Tibial nerve (tissue), 4 donors: ENCODE measurements at regions not wholly inside any gene's neighbourhood (a gene's known extent, or its start where the extent isn't known, plus 50 kb on each side); places are given as distances from the start of the nearest gene placed in this dataset.
"Not testable (repeated sequence)": the region's sequence is repeated elsewhere in the genome, so short reads cannot be mapped to it uniquely, and the experiment has no call there.

Source experiments
- DNase-seq, 2 donors: peaks; one replicate each; pipeline ENCODE4 v3.0.0-alpha.2; 2019; ENCODE audit warnings: low spot score in 2 of 2
- H3K27ac ChIP-seq, 4 donors: fragments of 200-600 bp; sonication (generic) in 3 of 4; one replicate each; pipeline ENCODE4 v1.5.1; 2017 to 2019; ENCODE audit warnings: mild to moderate bottlenecking in 1 of 4
- H3K27me3 ChIP-seq, 2 donors: fragments of 200-600 bp; sonication (generic) in 1 of 2; one replicate each; pipeline versions ENCODE4 v1.5.1 to v1.6.0; 2017 to 2019
- H3K36me3 ChIP-seq, 3 donors: fragments of 200-600 bp; sonication (generic); one replicate each; pipeline ENCODE4 v1.5.1; 2018 to 2019
- H3K4me1 ChIP-seq, 4 donors: fragments of 200-600 bp; sonication (generic) in 3 of 4; one replicate each; pipeline ENCODE4 v1.5.1; 2017 to 2019
- H3K4me3 ChIP-seq, 4 donors: fragments of 200-600 bp; sonication (generic) in 3 of 4; one replicate each; pipeline ENCODE4 v1.5.1; 2017 to 2019; ENCODE audit warnings: mild to moderate bottlenecking in 1 of 4, moderate library complexity in 1 of 4
- H3K9me3 ChIP-seq, 4 donors: fragments of 200-600 bp; sonication (generic) in 3 of 4; one replicate each; pipeline ENCODE4 v1.5.1; 2017 to 2019
- EP300 ChIP-seq, 2 donors: sonication (generic); formaldehyde crosslinking; IDR thresholded peaks; one replicate each; pipeline ENCODE4 v1.6.1; 2017; ENCODE audit warnings: antibody characterized with exemption in 2 of 2, mild to moderate bottlenecking in 1 of 2
- POLR2A ChIP-seq, 2 donors: fragments of 450-650 bp; IDR thresholded peaks; one replicate each; pipeline ENCODE4 v1.6.1; 2017; ENCODE audit warnings: antibody characterized with exemption in 2 of 2, mild to moderate bottlenecking in 2 of 2, moderate library complexity in 2 of 2
- WGBS, 2 donors: methylation state at CpG; one replicate each; pipeline ENCODE4 v1.1.5; 2018; 5-methylcytosine and 5-hydroxymethylcytosine counted together
- TF ChIP-seq, protein P1 (sequence below), 5 experiments: fragments of 200-600 bp in 3 of 5; fragments of 450-650 bp in 2 of 5; sonication (generic) in 3 of 5; IDR thresholded peaks; one replicate each; pipeline ENCODE4 v1.5.1; 2016 to 2019; ENCODE audit warnings: antibody characterized with exemption in 5 of 5, mild to moderate bottlenecking in 3 of 5, moderate library complexity in 2 of 5

DNA sequence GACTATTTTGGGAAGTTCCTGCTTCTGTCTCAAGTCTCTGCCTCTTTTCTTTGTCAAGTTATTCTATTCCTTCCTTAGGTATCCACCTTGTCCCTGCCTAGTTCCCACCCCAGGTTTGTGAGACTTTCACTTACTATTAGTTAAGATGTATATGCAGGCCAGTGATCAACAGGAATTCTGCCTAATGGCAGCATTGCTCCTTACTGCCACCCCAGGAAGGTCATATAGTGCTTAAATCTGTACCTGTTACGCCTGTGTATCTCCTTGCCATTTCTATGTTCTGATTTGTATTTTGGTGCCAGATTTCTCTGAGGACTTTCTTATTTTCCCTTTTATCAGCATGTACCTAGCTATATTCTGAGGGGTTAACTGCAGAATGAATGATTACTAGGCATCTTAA is 746.0 kb upstream of the TMEFF2 start:
- DNase-seq = no peak
- TF ChIP-seq EP300 (IDR thresholded peaks at IDR 0.05) = no peak
- TF ChIP-seq, protein P1, sequence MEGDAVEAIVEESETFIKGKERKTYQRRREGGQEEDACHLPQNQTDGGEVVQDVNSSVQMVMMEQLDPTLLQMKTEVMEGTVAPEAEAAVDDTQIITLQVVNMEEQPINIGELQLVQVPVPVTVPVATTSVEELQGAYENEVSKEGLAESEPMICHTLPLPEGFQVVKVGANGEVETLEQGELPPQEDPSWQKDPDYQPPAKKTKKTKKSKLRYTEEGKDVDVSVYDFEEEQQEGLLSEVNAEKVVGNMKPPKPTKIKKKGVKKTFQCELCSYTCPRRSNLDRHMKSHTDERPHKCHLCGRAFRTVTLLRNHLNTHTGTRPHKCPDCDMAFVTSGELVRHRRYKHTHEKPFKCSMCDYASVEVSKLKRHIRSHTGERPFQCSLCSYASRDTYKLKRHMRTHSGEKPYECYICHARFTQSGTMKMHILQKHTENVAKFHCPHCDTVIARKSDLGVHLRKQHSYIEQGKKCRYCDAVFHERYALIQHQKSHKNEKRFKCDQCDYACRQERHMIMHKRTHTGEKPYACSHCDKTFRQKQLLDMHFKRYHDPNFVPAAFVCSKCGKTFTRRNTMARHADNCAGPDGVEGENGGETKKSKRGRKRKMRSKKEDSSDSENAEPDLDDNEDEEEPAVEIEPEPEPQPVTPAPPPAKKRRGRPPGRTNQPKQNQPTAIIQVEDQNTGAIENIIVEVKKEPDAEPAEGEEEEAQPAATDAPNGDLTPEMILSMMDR (IDR thresholded peaks at IDR 0.05) = no peak
- 86 to 89% methylated on average over 1 of the region's 1 CpG for WGBS, 2 donors

DNA sequence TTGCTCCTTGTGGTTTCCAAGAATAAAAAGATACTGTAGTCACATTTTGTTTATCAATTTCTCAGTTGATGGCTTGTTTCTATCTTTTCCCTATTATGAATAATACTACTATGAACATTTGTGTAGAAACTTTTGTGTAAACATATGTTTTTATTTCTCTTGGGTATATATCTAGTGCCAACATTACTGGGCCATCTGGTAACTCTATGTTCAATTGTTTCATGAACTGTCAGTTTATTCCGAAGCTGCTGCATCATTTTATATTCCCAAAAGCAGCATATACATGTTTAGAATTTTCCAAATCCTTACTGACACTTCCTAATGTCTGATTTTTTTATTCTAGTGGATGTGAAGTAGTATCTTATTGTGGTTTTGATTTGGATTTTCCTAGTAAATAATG is 737.6 kb upstream of the TMEFF2 start:
- H3K4me1 ChIP-seq = no peaks in the 10 kb centered on the region
- TF ChIP-seq, protein P1 (IDR thresholded peaks at IDR 0.05) = no peak
- TF ChIP-seq POLR2A (IDR thresholded peaks at IDR 0.05) (no peak), EP300 (IDR thresholded peaks at IDR 0.05) (no peak)
- peaks cover 0 to 3% (median 0%) of the 10 kb centered on the region in 4 donors for H3K9me3 ChIP-seq
- H3K27ac ChIP-seq = no peak overlapping the region
- no peaks in the 10 kb centered on the region for H3K27me3 ChIP-seq
- 49 to 51% methylated on average over 1 of the region's 1 CpG for WGBS, 2 donors
- H3K36me3 ChIP-seq = no peaks in the 10 kb centered on the region
- H3K4me3 ChIP-seq = no peak overlapping the region
- DNase-seq = no peak

More for the DNA sequence above, 746.0 kb upstream of the TMEFF2 start:
- Histone ChIP-seq H3K4me1 (no peaks in the 10 kb centered on the region), H3K36me3 (no peaks in the 10 kb centered on the region), H3K4me3 (no peak overlapping the region), H3K27ac (no peak overlapping the region), H3K9me3 (no peaks in the 10 kb centered on the region), H3K27me3 (no peaks in the 10 kb centered on the region)

DNA sequence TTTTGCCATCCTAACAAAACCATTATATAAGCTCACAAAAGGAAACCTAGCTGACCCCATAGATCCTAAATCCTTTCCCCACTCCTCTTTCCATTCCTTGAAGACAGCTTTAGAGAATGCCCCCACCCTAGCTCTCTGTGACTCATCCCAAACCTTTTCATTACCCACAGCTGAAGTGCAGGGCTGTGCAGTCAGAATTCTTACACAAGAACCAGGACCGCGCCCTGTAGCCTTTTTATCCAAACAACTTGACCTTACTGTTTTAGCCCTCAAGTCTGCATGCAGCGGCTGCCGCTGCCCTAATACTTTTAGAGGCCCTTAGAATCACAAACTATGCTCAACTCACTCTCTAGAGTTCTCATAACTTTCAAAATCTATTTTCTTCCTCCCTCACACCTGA is 726.9 kb upstream of the TMEFF2 start:
- 89% methylated on average over 4 of the region's 4 CpGs for WGBS, 2 donors
- H3K4me1 ChIP-seq, H3K27ac ChIP-seq: not testable (repeated sequence)

DNA sequence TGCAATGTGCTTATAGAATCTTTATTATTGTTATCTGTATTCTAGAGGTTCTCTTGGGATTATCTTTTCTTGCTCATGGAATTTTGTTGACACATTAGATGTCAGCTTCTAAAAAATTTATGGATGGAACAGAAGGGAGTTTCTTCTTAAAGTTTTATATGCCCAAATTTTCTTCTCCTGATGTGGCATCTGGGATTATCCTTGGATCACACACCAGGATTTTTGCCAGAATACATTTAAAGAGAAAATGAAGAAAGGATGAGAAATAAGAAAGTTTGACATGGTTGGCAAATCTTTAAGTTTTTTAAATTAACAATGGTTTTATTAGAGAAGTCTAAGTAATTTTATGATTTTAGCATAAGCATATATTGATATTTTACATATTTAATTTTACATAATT is 706.7 kb upstream of the TMEFF2 start:
- DNase-seq = no peak
- no peaks in the 10 kb centered on the region for H3K9me3 ChIP-seq
- no peaks in the 10 kb centered on the region for H3K4me1 ChIP-seq
- H3K27me3 ChIP-seq = no peaks in the 10 kb centered on the region
- TF ChIP-seq EP300 (IDR thresholded peaks at IDR 0.05) (no peak), POLR2A (IDR thresholded peaks at IDR 0.05) (no peak)
- TF ChIP-seq, protein P1 (IDR thresholded peaks at IDR 0.05) = no peak
- no peak overlapping the region for H3K27ac ChIP-seq
- no peak overlapping the region for H3K4me3 ChIP-seq
- H3K36me3 ChIP-seq = no peaks in the 10 kb centered on the region

More for the DNA sequence above, 726.9 kb upstream of the TMEFF2 start:
- DNase-seq, H3K36me3 ChIP-seq, H3K4me3 ChIP-seq, H3K27me3 ChIP-seq, H3K9me3 ChIP-seq: not testable (repeated sequence)

DNA sequence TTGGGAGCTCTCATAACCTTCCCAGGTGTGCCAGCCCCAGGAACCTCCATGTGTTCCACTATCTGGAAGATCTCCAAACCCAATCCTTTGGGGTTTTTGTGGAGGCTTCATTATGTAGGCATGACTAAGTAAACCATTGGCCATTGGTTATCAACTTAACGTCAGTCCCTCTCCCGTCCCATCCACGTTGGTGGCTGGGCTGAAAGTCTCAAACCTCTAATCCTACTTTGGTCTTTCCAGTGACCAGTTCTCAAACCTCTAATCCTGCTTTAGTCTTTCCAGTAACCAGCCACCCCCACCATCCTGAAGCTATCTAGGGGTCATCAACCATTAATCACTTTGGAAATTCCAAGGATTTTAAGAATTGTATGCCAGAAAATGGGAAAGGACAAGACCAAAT is 704.7 kb upstream of the TMEFF2 start:
- Histone ChIP-seq H3K27ac (no peak overlapping the region), H3K9me3 (no peaks in the 10 kb centered on the region), H3K4me3 (no peak overlapping the region), H3K4me1 (no peaks in the 10 kb centered on the region), H3K27me3 (no peaks in the 10 kb centered on the region), H3K36me3 (no peaks in the 10 kb centered on the region)
- DNase-seq = no peak
- WGBS, 2 donors = 88 to 96% methylated on average over 3 of the region's 3 CpGs
- TF ChIP-seq POLR2A (IDR thresholded peaks at IDR 0.05) (no peak), EP300 (IDR thresholded peaks at IDR 0.05) (no peak)
- TF ChIP-seq, protein P1 (IDR thresholded peaks at IDR 0.05) = no peak

DNA sequence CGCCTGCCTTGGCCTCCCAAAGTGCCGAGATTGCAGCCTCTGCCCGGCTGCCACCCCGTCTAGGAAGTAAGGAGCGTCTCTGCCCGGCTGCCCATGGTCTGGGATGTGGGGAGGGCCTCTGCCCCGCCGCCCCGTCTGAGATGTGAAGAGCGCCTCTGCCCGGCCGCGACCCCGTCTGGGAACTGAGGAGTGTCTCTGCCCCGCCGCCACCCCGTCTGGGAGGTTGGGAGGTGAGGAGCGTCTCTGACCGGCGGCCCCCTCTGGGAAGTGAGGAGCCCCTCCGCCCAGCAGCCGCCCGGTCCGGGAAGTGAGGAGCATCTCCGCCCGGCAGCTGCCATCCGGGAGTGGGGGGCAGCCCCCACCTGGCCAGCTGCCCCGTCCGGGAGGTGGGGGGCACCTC is 699.2 kb upstream of the TMEFF2 start:
- H3K27me3 ChIP-seq, H3K4me3 ChIP-seq, H3K36me3 ChIP-seq, H3K27ac ChIP-seq, H3K4me1 ChIP-seq, DNase-seq, H3K9me3 ChIP-seq: not testable (repeated sequence)
- WGBS, 2 donors = 94 to 95% methylated on average over 14 to 26 of the region's 29 CpGs
